Astrocyte of the hippocampus (primary cell): ENCODE measurements at regions not wholly inside any gene's neighbourhood (a gene's known extent, or its start where the extent isn't known, plus 50 kb on each side); places are given as distances from the start of the nearest gene placed in this dataset.
"Not testable (repeated sequence)": the region's sequence is repeated elsewhere in the genome, so short reads cannot be mapped to it uniquely, and the experiment has no call there.

ENCODE experiments used
- DNase-seq: peaks from one replicate; pipeline ENCODE4 v3.0.0; 2011; ENCODE audit warnings: low read depth, low spot score

GRCh38 chr17:73887739-73888138 lies 243.5 kb upstream of the SDK2 start:
- DNase-seq, result no peak

- no peak for DNase-seq
Observed at GRCh38 chr17:73888862-73889261, 244.6 kb upstream of the SDK2 start.

DNA sequence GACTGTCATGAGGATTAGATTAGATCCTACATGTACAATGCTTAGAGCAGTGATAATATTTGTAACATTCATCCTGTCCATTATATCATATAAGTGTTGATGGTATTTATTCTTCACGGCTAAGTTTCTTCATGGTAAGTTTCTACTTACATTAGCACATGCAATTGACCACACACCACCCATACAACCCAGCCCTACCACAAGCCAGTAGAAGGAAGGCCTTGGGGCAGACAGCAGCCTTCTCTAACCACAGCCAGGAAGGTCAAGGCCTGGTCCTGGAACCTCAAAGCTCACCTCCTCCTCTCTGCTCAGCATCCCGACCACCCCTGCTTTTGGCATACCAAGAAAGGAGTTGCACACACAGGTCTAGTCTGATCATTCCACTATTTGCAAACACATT lies 245.2 kb upstream of the SDK2 start:
- no peak for DNase-seq

DNA sequence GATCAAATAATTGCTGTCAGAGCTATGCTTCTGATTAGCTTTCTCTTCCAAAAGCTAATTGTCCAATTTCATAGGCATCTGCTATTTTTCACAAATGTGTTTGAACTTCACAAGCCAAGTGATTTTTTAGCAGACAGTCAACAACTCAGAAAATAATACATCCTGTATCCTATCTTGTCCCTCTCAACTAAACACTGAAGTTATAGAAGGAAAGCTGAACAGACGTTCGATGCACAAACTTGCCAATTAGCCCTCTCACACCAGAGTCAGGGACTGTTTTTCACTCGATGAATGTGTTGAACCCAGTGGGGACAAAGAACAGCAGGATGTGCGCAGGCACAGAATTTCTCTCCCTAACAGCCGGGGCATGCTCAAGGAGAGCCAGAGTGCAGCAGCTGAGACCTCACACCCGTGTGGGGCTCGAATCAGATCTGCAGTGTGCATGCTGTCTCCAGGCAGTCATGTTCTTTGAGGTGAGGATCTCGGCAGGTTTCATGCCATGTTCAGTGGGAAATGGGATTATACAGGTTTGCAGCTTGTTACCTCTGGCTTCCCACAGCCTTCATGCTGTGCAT lies 246.7 kb upstream of the SDK2 start:
- DNase-seq, result no peak

DNA sequence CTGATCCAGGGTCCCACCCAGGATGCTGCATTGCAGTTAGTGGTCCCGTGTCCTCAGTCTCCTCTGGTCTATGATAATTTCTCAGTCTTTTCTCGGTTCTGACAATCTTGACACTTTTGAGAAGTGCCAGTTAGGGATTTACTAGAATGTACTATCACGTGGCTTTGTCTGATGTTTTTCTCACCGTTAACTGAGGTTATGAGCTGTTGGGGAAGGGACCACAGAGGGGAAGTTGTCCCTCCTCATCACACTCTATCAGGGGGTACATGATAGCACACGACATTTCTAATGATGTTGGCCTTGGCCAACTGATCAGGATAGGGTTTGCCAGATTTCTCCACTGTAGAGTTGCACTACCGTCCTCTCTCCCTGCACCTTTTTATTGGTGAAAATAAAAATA lies 250.9 kb upstream of the SDK2 start:
- no peak for DNase-seq

- DNase-seq, result no peak
Observed at GRCh38 chr17:73896966-73897365, 252.7 kb upstream of the SDK2 start.

DNA sequence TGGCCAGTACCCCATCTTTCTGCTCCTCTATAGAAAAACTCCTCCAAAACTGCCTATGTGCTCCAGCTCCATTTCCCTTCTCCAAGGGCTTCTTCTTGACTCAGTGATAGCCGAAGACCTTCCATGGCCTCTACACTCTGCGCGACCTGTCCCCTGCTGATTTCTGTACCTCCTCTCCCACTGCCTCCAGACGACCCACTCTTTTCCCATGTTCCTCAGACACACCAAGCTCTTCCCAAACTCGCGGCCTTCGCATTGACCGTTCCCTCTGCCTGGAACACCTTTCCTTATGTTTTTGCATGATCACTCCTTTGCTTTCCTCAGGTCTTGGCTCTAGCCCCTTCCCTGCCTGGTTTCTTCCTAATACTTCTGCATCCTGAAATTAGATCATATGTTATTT lies 255.6 kb upstream of the SDK2 start:
- no peak for DNase-seq

DNA sequence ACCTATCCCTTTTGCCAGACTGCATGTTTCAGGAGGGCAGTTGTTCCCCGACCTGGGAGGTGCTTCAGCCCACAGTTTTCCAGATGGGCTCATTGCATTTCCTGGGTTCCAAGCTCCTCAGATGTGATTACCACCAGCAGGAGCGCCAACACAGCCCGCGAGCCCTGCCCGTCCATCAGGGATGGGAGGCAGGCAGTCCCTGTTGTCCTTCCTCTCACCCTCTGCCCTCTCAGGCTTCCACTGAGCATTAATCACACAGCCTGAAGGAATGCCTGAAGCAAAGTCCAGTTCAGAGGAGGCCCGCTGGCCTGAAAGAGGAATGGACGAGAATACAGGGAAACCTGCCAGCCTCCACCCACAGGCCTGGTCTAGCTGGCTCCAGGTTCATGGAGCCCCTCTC lies 256.3 kb upstream of the SDK2 start:
- no peak for DNase-seq

DNA sequence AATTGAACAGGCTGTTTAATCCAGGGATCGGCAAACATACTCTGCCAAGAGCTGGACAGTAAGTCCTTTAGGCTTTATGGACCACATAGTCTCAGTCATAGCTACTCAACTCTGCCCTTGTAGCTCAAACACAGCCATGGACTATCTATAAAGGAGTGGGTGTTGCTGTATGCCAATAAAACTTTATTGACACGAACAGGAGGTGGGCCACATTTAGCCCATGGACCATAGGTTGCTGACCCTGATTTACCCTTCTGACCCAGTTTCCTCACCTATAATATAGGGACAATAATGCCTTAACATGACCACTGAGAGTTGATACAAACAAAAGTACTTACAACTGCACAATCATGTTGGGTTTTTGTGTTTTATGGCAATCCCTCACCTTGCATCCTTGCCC lies 257.0 kb upstream of the SDK2 start:
- no peak for DNase-seq

DNA sequence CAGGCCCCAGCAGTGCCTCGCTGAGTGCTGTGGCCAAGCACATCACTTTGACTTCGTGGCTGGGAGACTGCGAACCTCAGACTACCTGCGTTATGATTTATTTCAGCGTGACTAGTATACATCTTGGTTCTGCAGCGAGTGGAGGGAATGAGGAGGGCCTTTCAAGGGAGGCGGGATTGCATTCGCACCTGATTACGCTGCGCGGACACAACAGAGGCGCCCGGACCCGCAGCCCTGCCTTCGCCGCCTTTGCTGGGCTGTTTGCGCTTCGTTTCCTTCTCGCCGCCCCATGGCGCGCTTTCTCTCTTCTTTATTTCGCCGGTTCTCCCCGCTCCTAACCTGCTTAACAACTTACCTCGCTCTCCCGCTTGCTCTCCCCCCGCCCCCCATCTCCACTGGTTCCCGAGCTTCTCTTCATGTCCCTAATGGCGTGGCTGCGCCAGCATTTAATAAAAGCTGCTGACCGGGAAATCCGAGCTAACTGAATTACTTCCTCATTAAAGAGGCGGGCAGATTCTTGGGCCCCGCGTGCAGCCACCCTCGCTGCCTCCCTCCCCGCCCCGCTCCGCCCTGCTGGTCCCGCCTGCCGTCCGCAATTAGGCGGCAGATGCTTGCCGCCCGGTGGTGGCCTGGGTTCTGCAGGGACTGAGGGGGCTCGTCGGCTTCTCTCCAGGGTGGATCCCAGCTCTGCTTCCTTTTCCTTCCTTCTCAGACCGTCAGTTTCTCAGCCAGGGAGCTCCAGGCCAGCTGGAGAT lies 257.6 kb upstream of the SDK2 start:
- peak; percentile 3 for DNase-seq

GRCh38 chr17:73902416-73903181 lies 258.4 kb upstream of the SDK2 start:
- no peak for DNase-seq

DNA sequence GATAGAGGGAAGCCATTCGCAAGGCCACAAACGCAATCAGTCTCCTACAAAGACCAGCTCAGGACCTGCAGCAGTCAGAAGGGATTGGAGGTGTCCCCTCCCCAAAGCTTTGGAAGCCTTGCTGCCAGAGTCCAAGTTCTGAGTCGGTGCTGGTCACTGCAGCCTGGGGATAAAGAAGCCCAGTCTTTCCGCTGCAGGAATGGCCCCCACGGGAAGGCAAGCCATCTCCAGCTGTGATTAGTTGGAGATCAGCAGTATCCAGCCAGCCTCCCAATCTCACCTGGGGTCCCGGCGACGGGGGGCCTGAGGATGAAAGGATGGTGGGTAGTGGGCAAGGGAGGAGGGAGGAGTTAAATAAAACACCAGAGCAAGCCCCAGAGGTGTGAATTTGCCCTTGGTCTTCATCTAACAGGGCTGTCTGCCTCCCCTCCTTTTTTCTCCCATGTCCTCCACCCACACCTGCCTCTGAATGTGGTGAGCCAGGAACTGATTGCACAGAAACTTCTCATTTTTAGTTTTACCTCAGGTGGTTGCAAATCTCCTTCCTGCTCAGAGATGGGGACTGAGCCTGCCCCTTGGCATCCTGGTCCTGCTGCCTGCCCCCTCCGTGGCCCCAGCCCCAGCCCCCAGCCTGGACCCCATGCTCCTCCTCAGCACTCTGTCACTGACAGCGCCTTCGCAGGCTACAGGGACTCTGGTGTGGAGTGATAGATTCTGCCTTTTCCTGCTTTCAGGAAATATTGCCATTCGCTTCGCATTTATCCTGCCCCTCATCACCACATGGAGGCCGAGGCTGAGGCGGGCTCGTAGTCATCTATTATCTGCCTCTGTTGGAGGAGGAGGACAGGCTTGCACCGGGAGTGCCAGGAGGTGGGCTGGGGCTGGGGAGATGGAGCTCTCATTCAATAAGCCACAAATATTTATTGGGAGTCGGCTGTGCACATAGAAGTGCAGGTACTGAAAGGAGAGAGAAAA lies 262.9 kb upstream of the SDK2 start:
- no peak for DNase-seq

DNA sequence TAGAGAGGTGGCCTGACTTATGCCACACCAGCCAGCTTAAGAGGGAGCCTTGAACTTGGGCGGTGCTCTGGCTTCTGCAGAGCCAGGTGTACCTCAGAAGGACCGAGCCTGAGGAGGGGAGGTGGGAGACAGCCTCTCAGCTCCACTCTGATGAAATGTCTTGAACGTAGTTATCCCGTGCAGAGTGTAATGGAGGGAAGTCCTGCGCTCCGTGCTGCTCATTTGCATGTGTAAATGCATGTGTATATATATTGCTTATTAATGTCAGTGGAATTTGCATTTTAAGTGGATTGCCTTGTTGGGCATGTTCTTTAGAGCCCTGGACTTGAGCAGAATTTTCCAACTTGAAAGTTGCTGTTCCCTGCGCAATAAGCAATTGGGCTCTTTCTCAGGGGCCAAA lies 264.9 kb upstream of the SDK2 start:
- no peak for DNase-seq

- DNase-seq, result no peak
Observed at GRCh38 chr17:73910206-73910605, 266.0 kb upstream of the SDK2 start.

GRCh38 chr17:73910821-73911515 lies 266.7 kb upstream of the SDK2 start:
- DNase-seq, result no peak

GRCh38 chr17:73911726-73912372 lies 267.6 kb upstream of the SDK2 start:
- no peak for DNase-seq

DNA sequence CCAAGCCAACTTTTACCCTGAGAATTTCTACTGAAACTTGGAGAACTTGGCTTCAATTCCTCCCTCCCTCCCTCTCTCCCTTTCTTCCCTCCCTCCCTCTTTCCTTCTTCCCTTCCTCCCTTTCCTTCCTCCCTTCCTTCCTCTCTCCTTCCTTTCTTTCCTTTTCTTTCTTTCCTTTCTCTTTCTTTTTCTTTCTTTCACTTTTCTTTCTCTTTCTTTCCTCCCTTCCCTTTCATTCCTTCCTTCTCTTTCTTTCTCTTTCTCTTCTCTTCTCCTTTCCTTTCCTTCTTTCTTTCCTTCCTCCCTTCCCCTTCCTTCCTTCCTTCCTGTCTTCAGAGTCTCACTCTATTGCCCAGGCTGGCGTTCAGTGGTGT lies 268.1 kb upstream of the SDK2 start:
- no peak for DNase-seq

- DNase-seq, result no peak
Observed at GRCh38 chr17:73914536-73915274, 270.5 kb upstream of the SDK2 start.

DNA sequence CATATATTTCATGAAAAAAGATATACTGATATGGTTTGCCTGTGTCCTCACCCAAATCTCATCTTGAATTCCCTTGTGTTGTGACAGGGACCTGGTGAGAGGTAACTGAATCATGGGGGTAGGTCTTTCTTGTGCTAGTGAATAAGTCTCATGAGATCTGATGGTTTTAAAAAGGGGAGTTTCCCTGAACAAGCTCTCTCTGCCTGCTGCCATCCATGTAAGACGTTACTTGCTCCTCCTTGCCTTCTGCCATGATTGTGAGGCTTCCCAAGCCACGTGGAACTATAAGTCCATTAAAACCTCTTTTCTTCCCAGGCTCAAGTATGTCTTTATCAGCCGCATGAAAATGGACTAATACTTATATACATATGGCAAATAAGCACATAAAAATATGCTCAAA lies 274.8 kb upstream of the SDK2 start:
- DNase-seq, result not testable (repeated sequence)

DNA sequence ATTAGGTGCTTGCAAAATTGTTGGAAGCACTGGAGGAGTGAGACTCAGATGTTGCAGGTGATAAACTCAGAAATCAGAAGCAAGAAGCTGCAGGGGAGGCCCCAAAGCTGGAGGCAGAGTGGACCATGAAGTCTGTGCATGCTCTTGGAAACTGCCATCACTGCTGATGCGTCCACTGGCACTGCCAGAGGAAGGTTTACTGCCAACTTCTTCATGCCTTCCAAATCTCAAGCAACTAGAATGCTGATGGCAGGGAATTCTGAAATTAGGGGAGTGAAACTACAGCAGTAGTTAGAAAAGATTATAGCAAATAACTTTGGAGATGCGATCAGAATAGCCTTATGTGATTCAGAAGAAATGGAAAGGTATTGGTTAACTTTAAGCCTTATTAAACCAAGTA lies 277.1 kb upstream of the SDK2 start:
- DNase-seq, result no peak
